Memory B cell (primary cell): ENCODE measurements at regions not wholly inside any gene's neighbourhood (a gene's known extent, or its start where the extent isn't known, plus 50 kb on each side); places are given as distances from the start of the nearest gene placed in this dataset.
"Not testable (repeated sequence)": the region's sequence is repeated elsewhere in the genome, so short reads cannot be mapped to it uniquely, and the experiment has no call there.

Experiments used
- ATAC-seq: fragments of 150-1000 bp; cut with Tn5 transposase; 2 replicates; pipeline ENCODE4 v1.10.0; 2021; ENCODE audit warnings: low read depth, mild to moderate bottlenecking, moderate library complexity
- DNase-seq, 2 donors: peaks; one replicate each; pipeline ENCODE4 v3.0.0; 2022; ENCODE audit warnings: low spot score in 2 of 2
- H3K27ac Mint-ChIP-seq: one replicate; pipeline ENCODE4 v1.8.0; 2022; ENCODE audit warnings: mild to moderate bottlenecking, moderate library complexity, mixed read lengths
- H3K27me3 Mint-ChIP-seq: one replicate; pipeline ENCODE4 v1.8.0; 2022; ENCODE audit warnings: mixed read lengths
- H3K36me3 Mint-ChIP-seq: one replicate; pipeline ENCODE4 v1.8.0; 2022; ENCODE audit warnings: mild to moderate bottlenecking, mixed read lengths
- H3K4me1 Mint-ChIP-seq: one replicate; pipeline ENCODE4 v1.8.0; 2022; ENCODE audit warnings: mixed read lengths
- H3K4me3 Mint-ChIP-seq: one replicate; pipeline ENCODE4 v1.8.0; 2022; ENCODE audit warnings: mild to moderate bottlenecking, moderate library complexity, mixed read lengths
- H3K9me3 Mint-ChIP-seq: one replicate; pipeline ENCODE4 v1.8.0; 2022; ENCODE audit warnings: mixed read lengths

GRCh38 chr11:19420868-19421533 lies 180.3 kb upstream of the E2F8 start:
- Mint-ChIP-seq H3K9me3 (peaks cover 2% of the 10 kb centered on the region), H3K27me3 (no peaks in the 10 kb centered on the region), H3K27ac (no peak overlapping the region), H3K4me1 (peaks cover 5% of the 10 kb centered on the region), H3K36me3 (no peaks in the 10 kb centered on the region), H3K4me3 (no peak overlapping the region)
- ATAC-seq (no peak), DNase-seq (no peak)

GRCh38 chr11:19419808-19420207 lies 179.1 kb upstream of the E2F8 start:
- no peak overlapping the region for H3K27ac Mint-ChIP-seq
- peaks cover 2% of the 10 kb centered on the region for H3K4me1 Mint-ChIP-seq
- peaks cover 4% of the 10 kb centered on the region for H3K9me3 Mint-ChIP-seq
- H3K4me3 Mint-ChIP-seq = no peak overlapping the region
- no peaks in the 10 kb centered on the region for H3K27me3 Mint-ChIP-seq
- ATAC-seq (no peak), DNase-seq (no peak)
- no peaks in the 10 kb centered on the region for H3K36me3 Mint-ChIP-seq

GRCh38 chr11:19419021-19419750 lies 178.4 kb upstream of the E2F8 start:
- no peak overlapping the region for H3K4me3 Mint-ChIP-seq

GRCh38 chr11:19418221-19418620 lies 177.5 kb upstream of the E2F8 start:
- DNase-seq (no peak), ATAC-seq (no peak)
- no peaks in the 10 kb centered on the region for H3K27me3 Mint-ChIP-seq
- H3K27ac Mint-ChIP-seq = no peak overlapping the region
- peaks cover 1% of the 10 kb centered on the region for H3K36me3 Mint-ChIP-seq
- H3K4me1 Mint-ChIP-seq = peaks cover 2% of the 10 kb centered on the region
- no peak overlapping the region for H3K4me3 Mint-ChIP-seq
- H3K9me3 Mint-ChIP-seq = peaks cover 5% of the 10 kb centered on the region

More at GRCh38 chr11:19419021-19419750, 178.4 kb upstream of the E2F8 start:
- ATAC-seq (no peak), DNase-seq (no peak)
- Mint-ChIP-seq H3K27ac (no peak overlapping the region), H3K9me3 (peaks cover 5% of the 10 kb centered on the region), H3K4me1 (peaks cover 2% of the 10 kb centered on the region), H3K27me3 (no peaks in the 10 kb centered on the region), H3K36me3 (no peaks in the 10 kb centered on the region)

- H3K27me3 Mint-ChIP-seq, DNase-seq, H3K4me1 Mint-ChIP-seq, H3K27ac Mint-ChIP-seq, H3K9me3 Mint-ChIP-seq, ATAC-seq, H3K36me3 Mint-ChIP-seq, H3K4me3 Mint-ChIP-seq: not testable (repeated sequence)
Measured at GRCh38 chr11:19412070-19412469, 171.3 kb upstream of the E2F8 start.

GRCh38 chr11:19410032-19410431 lies 169.3 kb upstream of the E2F8 start:
- H3K27ac Mint-ChIP-seq = no peak overlapping the region
- peaks cover 5% of the 10 kb centered on the region for H3K4me1 Mint-ChIP-seq
- no peaks in the 10 kb centered on the region for H3K27me3 Mint-ChIP-seq
- no peak for DNase-seq
- peaks cover 3% of the 10 kb centered on the region for H3K9me3 Mint-ChIP-seq
- H3K4me3 Mint-ChIP-seq = no peak overlapping the region
- ATAC-seq = no peak
- H3K36me3 Mint-ChIP-seq = peaks cover 1% of the 10 kb centered on the region

- Mint-ChIP-seq H3K36me3 (peaks cover 1% of the 10 kb centered on the region), H3K27ac (no peak overlapping the region)
Measured at GRCh38 chr11:19409307-19409706, 168.6 kb upstream of the E2F8 start.

GRCh38 chr11:19407677-19408270 lies 167.0 kb upstream of the E2F8 start:
- Mint-ChIP-seq H3K36me3 (no peaks in the 10 kb centered on the region), H3K4me1 (peaks cover 5% of the 10 kb centered on the region), H3K9me3 (no peaks in the 10 kb centered on the region), H3K27me3 (peaks cover 3% of the 10 kb centered on the region), H3K4me3 (no peak overlapping the region), H3K27ac (no peak overlapping the region)
- ATAC-seq (no peak), DNase-seq (no peak)

More at GRCh38 chr11:19409307-19409706, 168.6 kb upstream of the E2F8 start:
- ATAC-seq (no peak), DNase-seq (no peak)
- no peaks in the 10 kb centered on the region for H3K9me3 Mint-ChIP-seq
- H3K4me3 Mint-ChIP-seq = no peak overlapping the region
- no peaks in the 10 kb centered on the region for H3K27me3 Mint-ChIP-seq
- peaks cover 5% of the 10 kb centered on the region for H3K4me1 Mint-ChIP-seq

- no peak overlapping the region for H3K4me3 Mint-ChIP-seq
- peaks cover 7% of the 10 kb centered on the region for H3K27me3 Mint-ChIP-seq
- H3K4me1 Mint-ChIP-seq = peaks cover 2% of the 10 kb centered on the region
- DNase-seq (no peak), ATAC-seq (no peak)
- no peaks in the 10 kb centered on the region for H3K36me3 Mint-ChIP-seq
- H3K27ac Mint-ChIP-seq = no peak overlapping the region
- H3K9me3 Mint-ChIP-seq = no peaks in the 10 kb centered on the region
Measured at GRCh38 chr11:19405966-19406365, 165.2 kb upstream of the E2F8 start.

GRCh38 chr11:19404787-19405186 lies 164.0 kb upstream of the E2F8 start:
- DNase-seq = no peak
- no peaks in the 10 kb centered on the region for H3K4me1 Mint-ChIP-seq
- H3K9me3 Mint-ChIP-seq = no peaks in the 10 kb centered on the region
- no peak overlapping the region for H3K4me3 Mint-ChIP-seq
- no peak overlapping the region for H3K27ac Mint-ChIP-seq
- H3K36me3 Mint-ChIP-seq = no peaks in the 10 kb centered on the region
- no peak for ATAC-seq
- peaks cover 7% of the 10 kb centered on the region for H3K27me3 Mint-ChIP-seq

- DNase-seq (no peak), ATAC-seq (no peak)
- Mint-ChIP-seq H3K27me3 (peaks cover 7% of the 10 kb centered on the region), H3K36me3 (no peaks in the 10 kb centered on the region), H3K9me3 (no peaks in the 10 kb centered on the region), H3K4me1 (no peaks in the 10 kb centered on the region), H3K27ac (no peak overlapping the region), H3K4me3 (no peak overlapping the region)
Measured at GRCh38 chr11:19403196-19403895, 162.6 kb upstream of the E2F8 start.

- H3K4me3 Mint-ChIP-seq = no peak overlapping the region
- no peaks in the 10 kb centered on the region for H3K9me3 Mint-ChIP-seq
- peaks cover 7% of the 10 kb centered on the region for H3K27me3 Mint-ChIP-seq
- no peaks in the 10 kb centered on the region for H3K36me3 Mint-ChIP-seq
- no peak for DNase-seq
- no peak overlapping the region for H3K27ac Mint-ChIP-seq
- no peaks in the 10 kb centered on the region for H3K4me1 Mint-ChIP-seq
- ATAC-seq = no peak
Measured at GRCh38 chr11:19400296-19400695, 159.6 kb upstream of the E2F8 start.

- H3K36me3 Mint-ChIP-seq = no peaks in the 10 kb centered on the region
Measured at GRCh38 chr11:19398772-19399527, 158.2 kb upstream of the E2F8 start.

More at GRCh38 chr11:19398772-19399527, 158.2 kb upstream of the E2F8 start:
- no peaks in the 10 kb centered on the region for H3K9me3 Mint-ChIP-seq
- H3K4me1 Mint-ChIP-seq = peaks cover 3% of the 10 kb centered on the region
- peaks cover 9% of the 10 kb centered on the region for H3K27me3 Mint-ChIP-seq
- no peak for DNase-seq
- H3K27ac Mint-ChIP-seq = no peak overlapping the region
- no peak overlapping the region for H3K4me3 Mint-ChIP-seq
- ATAC-seq = no peak
